Neural cell (in vitro differentiated cells): ENCODE measurements at regions not wholly inside any gene's neighbourhood (a gene's known extent, or its start where the extent isn't known, plus 50 kb on each side); places are given as distances from the start of the nearest gene placed in this dataset.

Experiments
- EZH2 ChIP-seq: fragments of 200-600, 300-800 bp; shearing (Covaris generic), sonication (generic); IDR thresholded peaks from 2 replicates; pipeline ENCODE4 v1.6.1; 2014; ENCODE audit warnings: antibody characterized with exemption, low read length, borderline replicate concordance, mild to moderate bottlenecking; ENCODE audit not compliant: insufficient read depth, poor library complexity, severe bottlenecking
- MXI1 ChIP-seq: fragments of 450-650 bp; conservative IDR thresholded peaks from 2 replicates; pipeline ENCODE4 v1.6.1; 2014; ENCODE audit warnings: antibody characterized with exemption, mild to moderate bottlenecking; ENCODE audit not compliant: poor library complexity, severe bottlenecking
- POLR2AphosphoS5 ChIP-seq: IDR thresholded peaks from 2 replicates; pipeline ENCODE4 v1.6.1; 2012
- RAD21 ChIP-seq: fragments of 450-650 bp; conservative IDR thresholded peaks from 2 replicates; pipeline ENCODE4 v1.6.1; 2014; ENCODE audit warnings: antibody characterized with exemption, mild to moderate bottlenecking, moderate library complexity
- SMC3 ChIP-seq: fragments of 450-650 bp; conservative IDR thresholded peaks from 2 replicates; pipeline ENCODE4 v1.6.1; 2014; ENCODE audit warnings: antibody characterized with exemption, mild to moderate bottlenecking, moderate library complexity; ENCODE audit not compliant: poor library complexity
- TF ChIP-seq, protein P1 (sequence below): fragments of 450-650 bp; IDR thresholded peaks from 2 replicates; pipeline ENCODE4 v1.5.1; 2014; ENCODE audit warnings: antibody characterized with exemption, mild to moderate bottlenecking, moderate library complexity; ENCODE audit not compliant: poor library complexity, severe bottlenecking
- TF ChIP-seq, protein P2 (sequence below): IDR thresholded peaks from 2 replicates; pipeline ENCODE4 v1.6.1; 2012; ENCODE audit warnings: borderline replicate concordance

DNA sequence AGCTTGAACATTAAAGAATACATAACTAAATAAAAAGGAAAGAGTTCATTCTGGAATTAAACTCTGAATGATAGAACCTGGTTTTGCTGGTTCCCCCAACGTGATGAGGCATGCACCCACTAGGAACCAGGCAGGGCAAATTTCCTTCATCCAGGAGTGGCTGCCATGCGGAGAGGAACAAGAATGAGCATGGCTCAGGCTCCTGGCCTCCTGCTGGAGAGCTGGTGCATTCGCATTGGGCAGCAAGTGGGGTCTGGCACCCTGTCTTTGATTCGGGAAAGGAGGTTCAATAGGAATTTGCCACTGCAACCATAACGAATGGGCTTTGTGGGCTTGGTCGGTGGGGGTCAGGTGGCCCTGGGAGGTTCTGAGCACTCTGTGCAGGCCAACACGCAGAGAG lies 169.8 kb upstream of the TENM4 start:
- no peak for TF ChIP-seq RAD21
- no peak for TF ChIP-seq MXI1
- no peak for TF ChIP-seq SMC3
- TF ChIP-seq POLR2AphosphoS5: no peak
- TF ChIP-seq, protein P1, sequence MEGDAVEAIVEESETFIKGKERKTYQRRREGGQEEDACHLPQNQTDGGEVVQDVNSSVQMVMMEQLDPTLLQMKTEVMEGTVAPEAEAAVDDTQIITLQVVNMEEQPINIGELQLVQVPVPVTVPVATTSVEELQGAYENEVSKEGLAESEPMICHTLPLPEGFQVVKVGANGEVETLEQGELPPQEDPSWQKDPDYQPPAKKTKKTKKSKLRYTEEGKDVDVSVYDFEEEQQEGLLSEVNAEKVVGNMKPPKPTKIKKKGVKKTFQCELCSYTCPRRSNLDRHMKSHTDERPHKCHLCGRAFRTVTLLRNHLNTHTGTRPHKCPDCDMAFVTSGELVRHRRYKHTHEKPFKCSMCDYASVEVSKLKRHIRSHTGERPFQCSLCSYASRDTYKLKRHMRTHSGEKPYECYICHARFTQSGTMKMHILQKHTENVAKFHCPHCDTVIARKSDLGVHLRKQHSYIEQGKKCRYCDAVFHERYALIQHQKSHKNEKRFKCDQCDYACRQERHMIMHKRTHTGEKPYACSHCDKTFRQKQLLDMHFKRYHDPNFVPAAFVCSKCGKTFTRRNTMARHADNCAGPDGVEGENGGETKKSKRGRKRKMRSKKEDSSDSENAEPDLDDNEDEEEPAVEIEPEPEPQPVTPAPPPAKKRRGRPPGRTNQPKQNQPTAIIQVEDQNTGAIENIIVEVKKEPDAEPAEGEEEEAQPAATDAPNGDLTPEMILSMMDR: no peak
- no peak for TF ChIP-seq EZH2
- TF ChIP-seq, protein P2, sequence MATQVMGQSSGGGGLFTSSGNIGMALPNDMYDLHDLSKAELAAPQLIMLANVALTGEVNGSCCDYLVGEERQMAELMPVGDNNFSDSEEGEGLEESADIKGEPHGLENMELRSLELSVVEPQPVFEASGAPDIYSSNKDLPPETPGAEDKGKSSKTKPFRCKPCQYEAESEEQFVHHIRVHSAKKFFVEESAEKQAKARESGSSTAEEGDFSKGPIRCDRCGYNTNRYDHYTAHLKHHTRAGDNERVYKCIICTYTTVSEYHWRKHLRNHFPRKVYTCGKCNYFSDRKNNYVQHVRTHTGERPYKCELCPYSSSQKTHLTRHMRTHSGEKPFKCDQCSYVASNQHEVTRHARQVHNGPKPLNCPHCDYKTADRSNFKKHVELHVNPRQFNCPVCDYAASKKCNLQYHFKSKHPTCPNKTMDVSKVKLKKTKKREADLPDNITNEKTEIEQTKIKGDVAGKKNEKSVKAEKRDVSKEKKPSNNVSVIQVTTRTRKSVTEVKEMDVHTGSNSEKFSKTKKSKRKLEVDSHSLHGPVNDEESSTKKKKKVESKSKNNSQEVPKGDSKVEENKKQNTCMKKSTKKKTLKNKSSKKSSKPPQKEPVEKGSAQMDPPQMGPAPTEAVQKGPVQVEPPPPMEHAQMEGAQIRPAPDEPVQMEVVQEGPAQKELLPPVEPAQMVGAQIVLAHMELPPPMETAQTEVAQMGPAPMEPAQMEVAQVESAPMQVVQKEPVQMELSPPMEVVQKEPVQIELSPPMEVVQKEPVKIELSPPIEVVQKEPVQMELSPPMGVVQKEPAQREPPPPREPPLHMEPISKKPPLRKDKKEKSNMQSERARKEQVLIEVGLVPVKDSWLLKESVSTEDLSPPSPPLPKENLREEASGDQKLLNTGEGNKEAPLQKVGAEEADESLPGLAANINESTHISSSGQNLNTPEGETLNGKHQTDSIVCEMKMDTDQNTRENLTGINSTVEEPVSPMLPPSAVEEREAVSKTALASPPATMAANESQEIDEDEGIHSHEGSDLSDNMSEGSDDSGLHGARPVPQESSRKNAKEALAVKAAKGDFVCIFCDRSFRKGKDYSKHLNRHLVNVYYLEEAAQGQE: no peak
